AG20443 (cell line): ENCODE measurements at regions not wholly inside any gene's neighbourhood (a gene's known extent, or its start where the extent isn't known, plus 50 kb on each side); places are given as distances from the start of the nearest gene placed in this dataset.

Experiments used
- DNase-seq: peaks from one replicate; pipeline ENCODE4 v3.0.0; 2012; ENCODE audit warnings: low spot score, mixed read lengths

DNA sequence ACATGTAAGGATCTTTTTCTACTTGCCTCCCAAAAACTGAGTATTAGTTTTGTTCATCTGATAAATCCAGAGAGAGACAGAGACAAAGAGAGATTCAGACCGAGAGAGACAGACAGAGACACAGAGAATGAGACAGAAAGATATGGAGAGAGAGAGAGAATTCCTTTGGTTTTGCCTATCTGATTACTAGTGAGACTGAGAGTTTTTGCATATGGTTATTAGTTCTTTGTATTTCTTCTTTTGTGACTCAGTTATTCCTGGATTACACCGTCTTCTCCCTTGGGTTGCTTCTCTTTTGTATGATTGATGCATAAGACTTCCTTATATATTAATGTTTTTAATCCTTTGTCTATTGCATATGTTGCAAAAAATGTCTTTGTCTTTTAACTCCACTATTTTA, 91.2 kb upstream of the SPATA31C2 start:
- no peak for DNase-seq

DNA sequence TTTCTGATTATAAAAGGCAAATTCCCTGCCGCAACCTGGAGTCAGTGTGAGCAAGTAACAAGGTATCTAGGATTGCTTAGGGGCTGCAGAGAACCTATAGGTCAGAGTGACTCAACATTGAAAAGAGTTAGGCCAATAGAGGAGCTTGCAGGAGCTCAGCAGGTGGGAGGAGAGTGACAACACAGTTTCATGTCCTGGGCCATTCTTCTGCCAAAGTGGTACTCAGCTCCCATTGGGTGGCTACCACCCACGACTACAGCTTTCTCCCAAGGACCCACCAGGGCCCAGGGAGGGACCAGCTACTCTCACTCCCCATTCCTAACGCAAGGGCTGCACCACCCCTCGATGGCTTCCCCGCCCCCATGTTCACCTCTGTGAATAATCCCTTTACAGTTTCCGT, 86.7 kb upstream of the SPATA31C2 start:
- DNase-seq, result no peak

DNA sequence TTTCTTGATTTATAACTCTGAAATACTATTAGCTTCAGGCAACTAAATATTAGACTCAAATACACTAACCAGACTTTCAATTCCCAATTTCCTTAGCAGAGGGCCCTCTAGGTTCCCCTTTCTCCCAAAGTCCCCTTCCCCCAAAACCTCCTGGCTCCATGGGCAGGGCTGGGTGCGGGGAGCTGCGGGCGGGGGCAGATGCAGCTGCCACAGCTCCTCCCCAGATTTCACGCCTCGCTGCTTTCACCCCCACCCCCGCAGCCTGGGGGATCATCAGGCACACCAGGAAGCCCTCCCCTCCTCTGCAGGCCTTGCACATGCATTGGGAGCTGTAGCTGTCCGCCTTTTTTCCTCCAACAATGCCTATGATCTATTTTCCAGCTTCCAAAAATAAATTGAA, 82.8 kb upstream of the SPATA31C2 start:
- DNase-seq, result no peak

DNA sequence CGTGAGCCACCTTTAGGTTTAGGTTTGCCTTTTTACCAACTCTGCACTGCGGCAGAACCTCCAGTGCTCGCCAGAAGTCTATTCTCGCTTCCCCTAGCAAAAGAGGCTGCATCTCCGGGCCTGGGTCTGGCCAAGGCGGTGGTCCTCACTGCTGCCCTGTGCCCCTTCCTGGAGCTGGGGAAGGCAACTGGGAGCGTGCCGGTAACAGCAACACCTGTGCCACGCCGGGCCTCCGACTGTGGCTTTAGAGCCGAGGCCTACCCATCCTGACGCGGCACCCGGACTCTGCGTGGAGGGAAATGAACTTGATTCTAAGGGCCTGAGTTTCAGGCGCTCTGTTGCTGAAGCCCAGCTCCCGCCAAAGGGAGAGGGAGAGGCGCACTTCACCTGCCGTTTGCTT, 82.4 kb upstream of the SPATA31C2 start:
- DNase-seq, result no peak

DNA sequence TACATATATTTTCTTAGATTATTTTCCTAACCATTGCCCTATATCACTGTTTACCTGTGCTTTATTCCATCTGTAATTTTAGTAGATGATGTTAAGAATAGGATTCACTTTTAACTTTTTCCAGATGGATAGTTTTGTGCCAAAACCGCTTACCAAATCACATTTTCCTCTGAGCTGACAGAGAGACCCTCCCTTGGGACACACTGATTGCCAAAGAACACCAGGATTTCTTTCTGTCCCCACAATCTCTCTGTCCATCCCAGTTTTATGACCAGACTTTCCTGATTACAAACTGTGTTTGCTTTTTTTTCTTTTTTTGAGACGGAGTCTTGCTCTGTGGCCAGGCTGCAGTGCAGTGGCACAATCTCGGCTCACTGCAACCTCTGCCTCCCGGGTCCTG, 81.3 kb upstream of the SPATA31C2 start:
- peak; percentile 42 for DNase-seq

DNA sequence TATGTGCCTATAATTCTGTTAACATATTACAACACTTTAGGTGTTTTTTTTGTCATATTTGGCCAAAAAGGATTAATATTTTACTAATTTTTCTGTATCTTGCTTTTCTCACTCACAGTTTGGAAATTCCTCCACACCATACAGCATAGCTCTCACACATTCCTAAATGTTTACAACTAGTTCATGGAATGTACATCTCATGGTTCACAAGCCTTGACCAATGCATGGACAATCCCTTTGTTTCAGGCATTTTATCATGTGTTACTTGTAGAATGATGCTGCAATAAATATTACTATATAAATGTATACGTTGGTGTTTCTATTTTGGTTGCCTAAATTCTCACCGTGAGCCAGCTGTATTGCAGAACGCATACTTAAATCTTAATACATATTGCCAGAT, 80.5 kb upstream of the SPATA31C2 start:
- DNase-seq, result no peak

DNA sequence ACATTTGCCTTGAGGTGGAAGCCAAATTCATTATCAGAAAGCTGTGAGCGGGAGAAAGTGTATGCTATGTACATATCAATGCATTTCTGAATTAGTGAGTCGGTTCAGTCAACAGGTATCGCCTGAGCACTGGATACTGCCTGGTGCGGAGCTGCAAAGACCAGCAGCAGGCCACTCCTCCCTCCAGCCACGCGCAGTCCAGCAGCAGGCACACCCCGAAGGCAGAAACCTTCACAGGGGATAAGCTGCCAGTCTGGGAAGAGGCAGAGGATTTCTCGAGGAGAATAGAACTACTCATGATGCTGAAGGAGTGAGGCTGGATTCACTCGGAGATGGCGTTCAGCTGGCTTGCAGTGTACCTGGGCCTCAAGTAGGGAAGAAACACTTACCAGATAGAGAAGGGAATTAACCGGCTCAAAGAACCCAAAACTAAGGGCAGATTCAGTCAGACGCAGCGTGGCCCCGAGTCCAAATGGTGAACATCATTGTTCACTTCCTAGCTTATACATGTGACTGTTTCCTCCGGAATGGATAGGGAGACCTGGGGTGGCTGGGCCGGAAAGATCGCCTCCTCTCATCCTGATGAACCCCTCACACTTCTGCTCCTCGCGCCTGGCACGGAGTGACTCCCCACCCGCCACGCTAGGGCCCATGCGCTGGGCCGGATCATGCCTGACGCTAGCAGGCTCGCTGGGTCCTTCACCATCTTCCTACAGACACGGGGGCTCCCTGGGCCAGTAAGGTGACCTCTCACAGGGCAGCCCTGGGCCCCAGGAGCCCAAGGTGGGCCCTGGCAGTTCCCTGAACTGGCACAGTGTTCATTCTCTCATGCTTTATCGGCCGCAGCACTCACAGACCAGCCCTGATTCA, 78.1 kb upstream of the SPATA31C2 start:
- DNase-seq, result no peak

DNA sequence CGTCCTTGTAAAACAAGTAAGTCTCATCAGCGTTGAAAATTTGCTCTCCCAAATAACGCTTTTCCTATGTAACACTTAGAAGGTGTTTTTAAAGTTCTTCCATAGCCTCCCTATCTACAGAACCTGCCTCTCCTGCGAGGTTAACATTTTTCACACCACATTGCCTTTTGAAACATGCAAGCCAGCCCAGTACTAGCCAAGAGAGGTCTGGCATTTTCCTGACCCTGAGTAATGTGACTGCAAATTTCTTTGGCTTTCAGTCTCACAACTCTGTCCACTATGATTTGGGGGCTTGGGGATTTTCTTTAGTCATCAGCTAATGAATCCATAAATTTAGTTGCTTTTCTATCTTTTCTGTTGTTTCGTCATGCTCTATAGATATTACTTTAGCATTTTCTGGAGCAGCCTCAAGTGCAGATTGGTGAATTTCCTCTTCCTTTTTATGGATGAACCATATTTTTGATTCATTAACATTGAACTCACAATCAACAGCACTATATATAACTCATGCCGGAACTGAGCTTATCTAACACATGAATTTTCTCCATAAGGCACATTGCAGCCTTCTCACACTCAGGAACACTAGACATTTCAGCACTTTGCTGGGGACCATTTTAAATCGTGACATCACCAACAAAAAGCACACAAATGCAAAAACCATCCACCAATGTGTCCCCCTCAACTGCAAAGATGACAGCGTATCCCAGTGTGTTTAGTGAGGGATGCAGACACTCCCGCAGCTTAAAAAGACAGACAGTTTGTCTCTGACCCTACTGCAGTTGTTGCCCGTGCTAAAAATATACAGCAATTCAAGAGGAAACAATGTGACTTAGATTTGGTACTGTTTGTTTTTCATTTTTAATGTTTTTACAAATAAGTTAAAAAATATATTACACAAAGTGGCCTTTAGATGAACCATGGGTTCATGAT, 77.2 kb upstream of the SPATA31C2 start:
- DNase-seq, result no peak

DNA sequence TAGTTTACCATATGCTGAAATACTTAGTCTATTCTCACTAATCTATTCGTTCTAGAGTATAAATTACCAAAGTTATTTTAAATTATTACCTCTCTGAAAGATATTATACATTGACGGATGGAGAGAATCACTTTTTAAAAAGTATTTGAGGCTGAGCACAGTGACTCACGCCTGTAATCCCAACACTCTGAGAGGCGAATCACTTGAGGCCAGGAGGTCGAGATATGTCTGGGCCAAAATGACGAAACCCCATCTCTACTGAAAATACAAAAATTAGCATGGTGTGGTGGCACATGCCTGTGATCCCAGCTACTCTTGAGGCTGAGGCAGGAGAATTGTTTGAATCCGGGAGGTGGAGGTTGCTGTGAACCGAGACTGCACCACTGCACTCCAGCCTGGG, 64.0 kb upstream of the SPATA31C2 start:
- no peak for DNase-seq

DNA sequence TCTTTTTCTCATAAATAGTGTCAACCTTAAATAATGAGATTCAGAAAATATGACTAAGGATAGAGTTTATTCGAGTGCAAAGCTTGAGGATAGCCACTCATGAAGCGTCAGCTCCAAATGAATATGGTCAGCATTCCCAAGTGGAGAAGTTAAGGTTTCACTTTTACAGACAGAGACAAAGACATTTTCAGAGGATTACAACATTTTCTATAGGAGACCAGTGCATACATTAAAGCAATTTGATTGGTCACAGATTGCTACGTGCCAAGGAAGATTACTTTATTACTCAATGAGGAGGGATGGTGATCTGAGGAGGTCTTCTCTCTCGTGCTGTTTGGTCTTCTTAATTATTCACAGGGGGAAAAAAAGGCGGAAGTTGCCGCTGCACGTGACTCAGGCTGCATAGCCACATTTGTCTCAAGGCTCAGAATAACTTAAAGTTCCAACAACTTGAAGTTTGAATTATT, 60.1 kb upstream of the SPATA31C2 start:
- peak; percentile 47 for DNase-seq

DNA sequence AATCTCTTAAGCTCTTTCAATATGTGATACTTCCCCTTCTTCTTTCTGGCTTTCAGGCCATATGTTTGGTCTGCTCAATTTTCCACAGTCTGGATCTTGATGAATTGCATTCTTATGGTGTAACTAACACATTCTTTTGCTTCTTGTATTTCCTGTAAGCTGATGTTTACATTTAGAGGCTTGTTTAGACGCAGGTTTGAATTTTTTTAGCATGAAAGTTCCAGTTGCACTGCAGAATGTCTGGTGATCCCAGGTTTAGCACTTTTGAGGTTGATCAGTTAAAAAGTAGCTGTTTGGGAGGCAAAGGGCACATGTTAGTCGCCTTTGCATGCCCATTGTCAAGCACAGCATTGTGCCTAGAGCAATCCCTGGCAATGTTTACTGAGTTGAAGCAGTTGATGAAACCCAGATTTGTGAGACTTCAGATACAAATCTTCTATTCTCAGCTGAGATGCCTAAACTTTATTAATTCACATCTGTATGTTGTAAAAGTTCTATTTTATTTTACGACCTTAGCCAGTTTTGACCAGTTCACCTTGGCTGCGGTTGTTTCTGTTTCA, 59.6 kb upstream of the SPATA31C2 start:
- DNase-seq, result peak; percentile 65

DNA sequence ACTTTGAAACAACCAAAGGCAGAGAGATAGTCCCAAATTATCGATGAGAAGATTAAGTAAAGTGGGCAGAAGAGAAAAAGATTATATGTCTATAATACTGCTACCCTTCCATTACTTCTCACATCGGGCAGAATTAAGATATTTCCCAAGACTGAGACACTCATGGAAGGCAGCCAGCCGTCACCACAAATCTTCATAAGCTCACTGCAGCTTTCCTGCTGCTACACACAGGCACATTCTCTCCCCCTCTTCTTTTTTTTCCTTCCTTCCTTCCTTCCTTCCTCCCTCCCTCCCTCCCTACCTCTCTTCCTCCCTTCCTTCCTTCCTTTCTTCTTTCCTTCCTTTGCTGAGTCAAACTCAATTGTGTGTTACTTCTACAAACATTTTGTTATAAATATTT, 58.7 kb upstream of the SPATA31C2 start:
- peak; percentile 75 for DNase-seq

DNA sequence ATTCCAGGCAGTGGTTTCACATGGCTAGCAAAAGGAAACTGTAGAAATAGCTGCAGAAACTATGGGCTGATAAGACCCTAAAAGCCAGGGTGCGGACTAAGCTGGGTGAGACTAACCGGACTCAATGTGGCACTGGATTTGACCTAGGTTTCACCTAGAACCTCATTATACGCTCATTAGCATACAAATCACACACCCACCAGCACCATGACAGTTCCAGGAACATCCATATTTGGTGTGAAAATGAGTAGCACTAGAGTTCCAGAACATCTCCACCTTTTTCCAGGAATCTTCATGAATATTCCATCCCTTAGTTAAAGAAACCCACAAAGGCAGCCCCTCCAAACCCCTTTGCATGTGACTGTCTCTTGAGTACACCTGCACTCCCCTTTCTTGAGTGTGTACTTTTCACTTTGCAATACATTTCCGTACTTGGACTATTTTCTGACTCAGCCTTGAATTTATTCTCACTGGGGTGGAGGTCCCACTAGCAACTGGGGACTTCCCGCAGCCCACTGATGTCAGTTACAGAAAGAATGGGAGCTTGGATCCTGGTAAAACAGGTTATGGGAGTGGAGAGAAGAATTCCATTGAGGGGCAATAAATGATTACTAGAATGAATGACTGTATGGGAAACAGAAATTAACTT, 58.0 kb upstream of the SPATA31C2 start:
- no peak for DNase-seq

DNA sequence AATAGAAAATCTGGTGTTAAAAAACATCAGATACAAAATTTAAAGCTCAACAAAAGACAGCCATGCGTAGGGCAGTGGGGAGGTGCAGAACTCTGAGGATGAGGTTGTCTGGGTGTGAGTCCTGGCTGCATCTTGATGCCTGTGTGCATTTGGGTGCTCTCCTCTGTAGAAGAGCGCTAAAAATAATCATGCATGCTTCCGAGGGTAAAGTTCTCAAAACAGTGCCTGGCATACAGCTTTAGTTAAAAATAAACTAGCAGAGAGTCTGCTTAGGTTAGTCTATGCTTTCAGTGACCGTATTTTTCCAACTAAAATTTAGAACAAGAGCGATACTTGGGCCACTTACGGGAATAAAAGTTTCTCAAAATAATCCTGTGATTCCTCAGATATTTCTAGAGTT, 55.5 kb upstream of the SPATA31C2 start:
- no peak for DNase-seq

DNA sequence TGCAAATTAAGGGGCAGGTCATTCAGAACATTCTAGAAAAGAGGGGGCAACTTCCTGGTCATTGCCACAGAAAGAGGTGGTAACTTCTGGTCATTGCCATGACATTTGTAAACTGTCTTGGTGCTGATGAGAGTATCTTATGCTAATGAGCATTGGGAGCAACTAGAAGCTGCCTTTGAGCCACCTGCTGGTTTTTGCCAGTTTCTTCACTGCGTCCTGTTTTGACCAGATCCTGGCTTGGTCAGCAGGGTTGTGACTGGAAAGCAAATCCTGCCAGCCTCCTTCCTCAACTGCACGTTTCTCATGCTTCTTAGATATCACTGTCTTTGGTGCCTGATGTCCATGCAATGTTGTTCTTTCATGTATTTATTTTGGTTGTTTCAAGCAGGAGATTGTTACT, 53.2 kb upstream of the SPATA31C2 start:
- DNase-seq, result no peak

DNA sequence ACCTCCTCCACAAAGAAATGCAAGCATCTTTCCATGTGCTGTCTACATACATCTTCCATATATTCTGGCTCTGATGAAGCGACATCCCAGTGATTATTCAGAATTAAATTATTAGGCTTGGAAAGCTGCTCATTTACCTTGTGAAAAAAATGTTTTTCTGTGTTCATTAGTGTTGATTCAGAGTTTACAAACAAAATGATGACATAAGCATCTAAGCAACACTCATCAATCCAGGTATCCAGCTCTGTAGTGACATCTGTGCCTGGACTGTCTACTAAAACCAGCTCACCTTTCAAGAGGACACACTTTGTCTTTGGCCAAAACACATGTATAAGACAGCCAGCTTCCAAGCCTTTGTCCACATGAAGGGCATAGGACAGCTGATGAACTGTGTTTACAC, 51.1 kb upstream of the SPATA31C2 start:
- no peak for DNase-seq
